Activated CD8-positive, alpha-beta T cell treated with anti-CD3 and anti-CD28 coated beads for 36 hours (primary cell): ENCODE measurements at regions not wholly inside any gene's neighbourhood (a gene's known extent, or its start where the extent isn't known, plus 50 kb on each side); places are given as distances from the start of the nearest gene placed in this dataset.

ENCODE experiments used
- ATAC-seq: fragments of 200-7000 bp; cut with Tn5 transposase; one replicate; pipeline ENCODE4 v1.10.0; 2021; ENCODE audit warnings: mild to moderate bottlenecking, moderate library complexity
- CTCF ChIA-PET: fragments of 350-600 bp; sonication (Branson Sonifier 250); formaldehyde crosslinking; loops from one replicate; lab custom pipeline; 2021; ENCODE audit warnings: antibody characterized with exemption; lab: Charles Lee
- POLR2A ChIA-PET: fragments of 350-600 bp; sonication (Branson Sonifier 250); formaldehyde crosslinking; loops from one replicate; lab custom pipeline; 2021; ENCODE audit warnings: antibody characterized with exemption; lab: Charles Lee
- DNase-seq: peaks from one replicate; pipeline ENCODE4 v3.0.0-alpha.2; 2020
- H3K27ac Mint-ChIP-seq: one replicate; pipeline ENCODE4 v1.8.0; 2021; ENCODE audit warnings: mild to moderate bottlenecking, mixed read lengths
- H3K27me3 Mint-ChIP-seq: one replicate; pipeline ENCODE4 v1.8.0; 2021; ENCODE audit warnings: mixed read lengths
- H3K36me3 Mint-ChIP-seq: one replicate; pipeline ENCODE4 v1.8.0; 2021; ENCODE audit warnings: low read depth, mixed read lengths
- H3K4me1 Mint-ChIP-seq: one replicate; pipeline ENCODE4 v1.8.0; 2021; ENCODE audit warnings: low read depth, mixed read lengths
- H3K4me3 Mint-ChIP-seq: one replicate; pipeline ENCODE4 v1.8.0; 2021; ENCODE audit warnings: mild to moderate bottlenecking, moderate library complexity, mixed read lengths
- H3K9me3 Mint-ChIP-seq: one replicate; pipeline ENCODE4 v1.8.0; 2021; ENCODE audit warnings: mixed read lengths
- intact Hi-C: fragments of 100-400 bp; cut with micrococcal nuclease; formaldehyde crosslinking; loops from one replicate; pipeline ENCODE4 v1.10.0; 2022
- TF ChIP-seq, protein P1 (sequence below): fragments of 200-600 bp; IDR thresholded peaks from one replicate; pipeline ENCODE4 v1.8.0; 2022; ENCODE audit warnings: antibody characterized with exemption, mild to moderate bottlenecking

DNA sequence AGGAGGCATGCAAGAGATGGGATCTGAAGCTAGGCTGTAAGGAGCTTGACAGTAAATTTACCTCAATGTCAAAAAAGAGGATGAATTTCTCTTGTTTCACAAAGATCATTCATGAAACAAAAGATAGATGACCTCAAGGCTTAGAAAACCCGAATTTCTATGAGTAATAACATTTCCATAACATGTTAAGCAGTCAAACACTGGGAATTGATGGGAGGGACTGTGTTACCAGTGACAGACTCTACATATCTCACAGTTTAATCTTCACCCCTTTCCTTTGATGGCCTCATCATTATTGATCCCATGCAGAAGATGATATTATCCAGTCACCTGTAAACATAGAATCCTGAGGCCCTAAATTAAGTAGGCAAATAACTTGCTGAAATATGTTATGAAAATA, 53.5 kb upstream of the VGLL3 start:
- POLR2A ChIA-PET, result no interaction called here
- no peaks in the 10 kb centered on the region for H3K36me3 Mint-ChIP-seq
- intact Hi-C loops, result no loop called here
- no peaks in the 10 kb centered on the region for H3K9me3 Mint-ChIP-seq
- no peak overlapping the region for H3K27ac Mint-ChIP-seq
- TF ChIP-seq, protein P1, sequence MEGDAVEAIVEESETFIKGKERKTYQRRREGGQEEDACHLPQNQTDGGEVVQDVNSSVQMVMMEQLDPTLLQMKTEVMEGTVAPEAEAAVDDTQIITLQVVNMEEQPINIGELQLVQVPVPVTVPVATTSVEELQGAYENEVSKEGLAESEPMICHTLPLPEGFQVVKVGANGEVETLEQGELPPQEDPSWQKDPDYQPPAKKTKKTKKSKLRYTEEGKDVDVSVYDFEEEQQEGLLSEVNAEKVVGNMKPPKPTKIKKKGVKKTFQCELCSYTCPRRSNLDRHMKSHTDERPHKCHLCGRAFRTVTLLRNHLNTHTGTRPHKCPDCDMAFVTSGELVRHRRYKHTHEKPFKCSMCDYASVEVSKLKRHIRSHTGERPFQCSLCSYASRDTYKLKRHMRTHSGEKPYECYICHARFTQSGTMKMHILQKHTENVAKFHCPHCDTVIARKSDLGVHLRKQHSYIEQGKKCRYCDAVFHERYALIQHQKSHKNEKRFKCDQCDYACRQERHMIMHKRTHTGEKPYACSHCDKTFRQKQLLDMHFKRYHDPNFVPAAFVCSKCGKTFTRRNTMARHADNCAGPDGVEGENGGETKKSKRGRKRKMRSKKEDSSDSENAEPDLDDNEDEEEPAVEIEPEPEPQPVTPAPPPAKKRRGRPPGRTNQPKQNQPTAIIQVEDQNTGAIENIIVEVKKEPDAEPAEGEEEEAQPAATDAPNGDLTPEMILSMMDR, result no peak
- ATAC-seq, result no peak
- H3K27me3 Mint-ChIP-seq, result no peaks in the 10 kb centered on the region
- no peak overlapping the region for H3K4me3 Mint-ChIP-seq
- no peaks in the 10 kb centered on the region for H3K4me1 Mint-ChIP-seq
- CTCF ChIA-PET, result no interaction called here
- no peak for DNase-seq

DNA sequence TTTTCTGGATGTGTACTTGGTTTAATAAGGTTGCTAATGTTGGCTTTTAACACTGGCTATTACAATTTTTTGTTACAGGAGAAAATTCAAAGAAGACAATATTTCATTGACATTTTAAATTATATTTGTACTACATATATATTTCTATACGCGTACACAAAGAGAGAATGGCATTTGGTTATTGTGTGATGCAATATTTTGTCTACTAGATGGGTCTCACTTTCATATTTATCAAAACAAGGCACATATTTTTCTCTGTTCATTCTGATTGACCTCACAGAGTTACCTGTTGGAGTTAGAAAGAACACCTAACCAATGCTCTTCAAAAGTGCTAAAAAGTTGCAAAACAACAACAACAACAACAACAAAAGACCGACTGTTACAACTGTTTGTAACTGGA, 50.2 kb upstream of the VGLL3 start:
- no peaks in the 10 kb centered on the region for H3K9me3 Mint-ChIP-seq
- ATAC-seq (no peak), DNase-seq (no peak)
- no peaks in the 10 kb centered on the region for H3K4me1 Mint-ChIP-seq
- POLR2A ChIA-PET, result no interaction called here
- TF ChIP-seq, protein P1, result no peak
- H3K27ac Mint-ChIP-seq, result no peak overlapping the region
- intact Hi-C loops, result no loop called here
- H3K36me3 Mint-ChIP-seq, result no peaks in the 10 kb centered on the region
- H3K27me3 Mint-ChIP-seq, result no peaks in the 10 kb centered on the region
- no peak overlapping the region for H3K4me3 Mint-ChIP-seq
- CTCF ChIA-PET, result no interaction called here
